Type B pancreatic cell (in vitro differentiated cells): ENCODE measurements at regions not wholly inside any gene's neighbourhood (a gene's known extent, or its start where the extent isn't known, plus 50 kb on each side); places are given as distances from the start of the nearest gene placed in this dataset.

Experiments used
- DNase-seq: peaks from one replicate; pipeline ENCODE4 v3.0.0; 2021; ENCODE audit warnings: mixed read lengths; ENCODE audit not compliant: unreplicated experiment; ENCODE audit errors: extremely low spot score
- H3K27ac Mint-ChIP-seq: 2 replicates; pipeline ENCODE4 v1.8.0; 2021; ENCODE audit warnings: mild to moderate bottlenecking, mixed read lengths
- H3K27me3 Mint-ChIP-seq: 2 replicates; pipeline ENCODE4 v1.8.0; 2021; ENCODE audit warnings: mixed read lengths
- H3K36me3 Mint-ChIP-seq: 2 replicates; pipeline ENCODE4 v1.8.0; 2021; ENCODE audit warnings: mixed read lengths
- H3K4me1 Mint-ChIP-seq: one replicate; pipeline ENCODE4 v1.8.0; 2021; ENCODE audit warnings: mixed read lengths; ENCODE audit not compliant: unreplicated experiment
- H3K4me3 Mint-ChIP-seq: 2 replicates; pipeline ENCODE4 v1.8.0; 2021; ENCODE audit warnings: mild to moderate bottlenecking, mixed read lengths
- H3K9me3 Mint-ChIP-seq: 2 replicates; pipeline ENCODE4 v1.8.0; 2021; ENCODE audit warnings: mixed read lengths
- CTCF ChIP-seq: fragments of 200-600 bp; sonication (generic); conservative IDR thresholded peaks from 2 replicates; pipeline ENCODE4 v1.5.0; 2021; ENCODE audit warnings: antibody characterized with exemption, mild to moderate bottlenecking

- TF ChIP-seq CTCF: no peak
- no peak for DNase-seq
- H3K36me3 Mint-ChIP-seq: no peaks in the 10 kb centered on the region
- H3K4me1 Mint-ChIP-seq: no peaks in the 10 kb centered on the region
- H3K27ac Mint-ChIP-seq: no peak overlapping the region
- H3K9me3 Mint-ChIP-seq: no peaks in the 10 kb centered on the region
- no peak overlapping the region for H3K4me3 Mint-ChIP-seq
- H3K27me3 Mint-ChIP-seq: no peaks in the 10 kb centered on the region
These were observed 188.4 kb downstream of the PPP1R3A start for GRCh38 chr7:113730309-113730955.

GRCh38 chr7:113727486-113727885, 191.3 kb downstream of the PPP1R3A start:
- no peaks in the 10 kb centered on the region for H3K36me3 Mint-ChIP-seq
- H3K27me3 Mint-ChIP-seq: no peaks in the 10 kb centered on the region
- H3K9me3 Mint-ChIP-seq: no peaks in the 10 kb centered on the region
- no peak overlapping the region for H3K27ac Mint-ChIP-seq
- no peak for DNase-seq
- H3K4me1 Mint-ChIP-seq: no peaks in the 10 kb centered on the region
- H3K4me3 Mint-ChIP-seq: no peak overlapping the region
- TF ChIP-seq CTCF: no peak

- no peak for TF ChIP-seq CTCF
- Mint-ChIP-seq H3K4me3 (no peak overlapping the region), H3K9me3 (no peaks in the 10 kb centered on the region), H3K36me3 (no peaks in the 10 kb centered on the region), H3K4me1 (no peaks in the 10 kb centered on the region), H3K27me3 (no peaks in the 10 kb centered on the region), H3K27ac (no peak overlapping the region)
- DNase-seq: no peak
These were observed 196.8 kb downstream of the PPP1R3A start for GRCh38 chr7:113722006-113722405.

- Mint-ChIP-seq H3K27me3 (no peaks in the 10 kb centered on the region), H3K27ac (no peak overlapping the region), H3K9me3 (no peaks in the 10 kb centered on the region), H3K36me3 (no peaks in the 10 kb centered on the region), H3K4me1 (no peaks in the 10 kb centered on the region), H3K4me3 (no peak overlapping the region)
- no peak for DNase-seq
- no peak for TF ChIP-seq CTCF
These were observed 201.1 kb downstream of the PPP1R3A start for GRCh38 chr7:113717739-113718138.

- no peak for TF ChIP-seq CTCF
- H3K9me3 Mint-ChIP-seq: no peaks in the 10 kb centered on the region
- no peak for DNase-seq
- no peak overlapping the region for H3K4me3 Mint-ChIP-seq
- no peak overlapping the region for H3K27ac Mint-ChIP-seq
- no peaks in the 10 kb centered on the region for H3K36me3 Mint-ChIP-seq
- H3K27me3 Mint-ChIP-seq: no peaks in the 10 kb centered on the region
- H3K4me1 Mint-ChIP-seq: no peaks in the 10 kb centered on the region
These were observed 202.6 kb downstream of the PPP1R3A start for GRCh38 chr7:113715981-113716856.
